Small intestine (tissue), 7 donors: ENCODE measurements at regions not wholly inside any gene's neighbourhood (a gene's known extent, or its start where the extent isn't known, plus 50 kb on each side); places are given as distances from the start of the nearest gene placed in this dataset.

Experiments
- DNase-seq, 2 donors: peaks; one replicate each; pipeline versions ENCODE4 v3.0.0 to v3.0.0-alpha.2; 2013
- FAIRE-seq: peaks from 2 replicates; lab custom pipeline; 2012; peaks lifted over from hg19 to GRCh38; lab: Jason Lieb, UNC
- H3K27ac ChIP-seq, 3 donors: one replicate each; pipeline ENCODE4 v1.5.1; 2013; ENCODE audit warnings: low read length in 2 of 3, mild to moderate bottlenecking in 2 of 3, control low read depth in 1 of 3, inconsistent platforms in 1 of 3, low read depth in 1 of 3, moderate library complexity in 1 of 3
- H3K27me3 ChIP-seq, 3 donors: one replicate each; pipeline ENCODE4 v1.6.1; 2013; ENCODE audit warnings: low read length in 3 of 3, inconsistent platforms in 1 of 3; ENCODE audit not compliant: control insufficient read depth in 3 of 3, insufficient read depth in 3 of 3
- H3K36me3 ChIP-seq, 3 donors: one replicate each; pipeline ENCODE4 v1.6.1; 2013; ENCODE audit warnings: low read length in 3 of 3, inconsistent platforms in 1 of 3, low read depth in 1 of 3, mild to moderate bottlenecking in 1 of 3, moderate library complexity in 1 of 3; ENCODE audit not compliant: control insufficient read depth in 3 of 3, insufficient read depth in 2 of 3
- H3K4me1 ChIP-seq, 3 donors: one replicate each; pipeline ENCODE4 v1.6.1; 2013; ENCODE audit warnings: low read length in 2 of 3, inconsistent platforms in 1 of 3, low read depth in 1 of 3, mild to moderate bottlenecking in 1 of 3, moderate library complexity in 1 of 3; ENCODE audit not compliant: control insufficient read depth in 3 of 3, insufficient read depth in 2 of 3
- H3K4me3 ChIP-seq, 3 donors: one replicate each; pipeline ENCODE4 v1.5.1; 2013; ENCODE audit warnings: low read length in 3 of 3, control low read depth in 1 of 3, inconsistent platforms in 1 of 3, low read depth in 1 of 3, mild to moderate bottlenecking in 1 of 3, moderate library complexity in 1 of 3
- H3K9me3 ChIP-seq, 2 donors: one replicate each; pipeline ENCODE4 v1.6.1; 2013; ENCODE audit warnings: low read depth in 1 of 2, low read length in 1 of 2; ENCODE audit not compliant: control insufficient read depth in 2 of 2, insufficient read depth in 1 of 2
- WGBS, 3 donors: extraction: QIAGEN DNeasy Blood & Tissue Kit; methylation state at CpG; one replicate each; pipeline ENCODE4 v1.1.7; 2013; 5-methylcytosine and 5-hydroxymethylcytosine counted together
- donor health status: healthy with polysubstance abuse.
- donor health status: control.
- donor health status: control.
- donor health status: Bipolar disorder and iron deficiency.
- donor health status: healthy.

GRCh38 chr10:129397198-129397974, 69.7 kb upstream of the MGMT start:
- H3K9me3 ChIP-seq, result no peaks in the 10 kb centered on the region
- no peaks in the 10 kb centered on the region for H3K4me1 ChIP-seq
- no peak for FAIRE-seq
- DNase-seq, result no peak
- H3K4me3 ChIP-seq, result no peak overlapping the region
- H3K27me3 ChIP-seq, result peaks cover 2 to 15% (median 4%) of the 10 kb centered on the region in 3 donors
- WGBS, 3 donors, result 65 to 71% (median 69%) methylated on average over 16 of the region's 16 CpGs
- no peaks in the 10 kb centered on the region for H3K36me3 ChIP-seq
- H3K27ac ChIP-seq, result no peak overlapping the region

DNA sequence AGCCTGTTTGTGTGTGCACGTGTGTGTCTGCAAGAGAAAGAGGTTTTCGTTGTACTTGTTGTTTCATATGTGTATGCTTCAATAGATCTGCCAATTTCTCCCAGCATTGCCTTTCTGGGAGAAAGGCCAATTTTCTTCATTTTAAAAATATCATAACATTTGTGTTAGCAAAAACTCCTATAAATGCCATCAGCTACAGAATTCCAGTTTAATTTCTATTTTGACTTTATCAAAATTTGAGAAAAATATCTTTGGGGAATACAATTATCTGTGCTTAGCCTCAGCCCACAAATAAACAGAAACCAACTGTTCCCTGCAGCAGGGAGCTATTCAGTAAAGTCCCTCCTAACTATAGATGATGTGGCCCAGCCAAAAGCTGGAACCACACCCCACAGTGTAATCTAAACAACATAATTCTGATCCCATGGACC, 68.3 kb upstream of the MGMT start:
- WGBS, 3 donors, result 44 to 68% (median 67%) methylated on average over 2 of the region's 2 CpGs
- DNase-seq (no peak), FAIRE-seq (no peak)
- H3K4me1 ChIP-seq, result no peaks in the 10 kb centered on the region
- H3K27ac ChIP-seq, result no peak overlapping the region
- no peak overlapping the region for H3K4me3 ChIP-seq
- H3K36me3 ChIP-seq, result no peaks in the 10 kb centered on the region
- H3K27me3 ChIP-seq, result peaks cover under 1 to 12% (median 4%) of the 10 kb centered on the region in 3 donors
- no peaks in the 10 kb centered on the region for H3K9me3 ChIP-seq

DNA sequence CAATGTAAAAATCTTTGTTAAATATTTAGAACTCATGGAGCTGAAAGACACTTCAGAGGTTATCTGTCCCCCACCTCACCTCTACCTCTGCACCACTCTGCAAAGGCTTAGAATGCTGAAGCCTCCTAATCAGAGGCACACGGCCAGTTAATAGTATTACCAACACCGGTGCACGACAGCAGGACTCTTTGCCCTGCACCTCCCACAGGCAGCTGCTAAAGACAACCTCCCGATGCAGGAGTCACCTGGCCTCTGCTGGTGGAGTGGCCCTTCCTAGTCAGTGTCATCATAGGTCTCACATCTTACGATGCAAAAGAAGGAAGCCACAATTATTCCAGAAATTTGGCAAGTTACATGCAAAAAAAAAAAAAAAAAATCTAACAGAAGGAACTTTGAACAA, 66.6 kb upstream of the MGMT start:
- DNase-seq (no peak), FAIRE-seq (no peak)
- H3K27me3 ChIP-seq, result peaks cover 0 to 5% (median 0%) of the 10 kb centered on the region in 3 donors
- H3K4me1 ChIP-seq, result no peaks in the 10 kb centered on the region
- H3K9me3 ChIP-seq, result no peaks in the 10 kb centered on the region
- no peak overlapping the region for H3K27ac ChIP-seq
- 39 to 76% (median 58%) methylated on average over 5 of the region's 5 CpGs for WGBS, 3 donors
- no peak overlapping the region for H3K4me3 ChIP-seq
- H3K36me3 ChIP-seq, result no peaks in the 10 kb centered on the region

DNA sequence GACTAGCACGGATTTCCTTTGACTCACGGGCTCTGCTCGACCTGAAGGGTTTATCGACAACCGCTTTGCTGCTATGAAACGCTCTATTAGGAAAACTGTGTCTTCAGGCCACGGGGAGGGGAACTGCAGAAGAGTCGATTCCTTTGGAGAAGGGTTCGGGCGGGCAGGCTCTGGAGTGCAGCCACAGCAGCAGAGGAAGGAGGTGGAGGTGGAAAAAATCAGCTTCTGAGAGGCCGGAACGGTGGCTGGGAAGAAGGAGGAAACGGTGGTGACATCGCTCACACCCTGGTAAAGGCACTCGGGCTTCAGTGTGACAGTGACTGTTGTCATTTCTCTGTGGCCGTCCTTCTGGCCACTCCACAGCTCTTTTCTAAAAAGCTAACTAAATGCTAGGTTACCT, 64.6 kb upstream of the MGMT start:
- Histone ChIP-seq H3K27me3 (peaks cover 0 to 2% (median 0%) of the 10 kb centered on the region in 3 donors), H3K4me3 (no peak overlapping the region), H3K9me3 (no peaks in the 10 kb centered on the region), H3K27ac (no peak overlapping the region), H3K4me1 (no peaks in the 10 kb centered on the region), H3K36me3 (no peaks in the 10 kb centered on the region)
- no peak for FAIRE-seq
- WGBS, 3 donors, result 86 to 88% (median 87%) methylated on average over 16 of the region's 16 CpGs
- no peak for DNase-seq

DNA sequence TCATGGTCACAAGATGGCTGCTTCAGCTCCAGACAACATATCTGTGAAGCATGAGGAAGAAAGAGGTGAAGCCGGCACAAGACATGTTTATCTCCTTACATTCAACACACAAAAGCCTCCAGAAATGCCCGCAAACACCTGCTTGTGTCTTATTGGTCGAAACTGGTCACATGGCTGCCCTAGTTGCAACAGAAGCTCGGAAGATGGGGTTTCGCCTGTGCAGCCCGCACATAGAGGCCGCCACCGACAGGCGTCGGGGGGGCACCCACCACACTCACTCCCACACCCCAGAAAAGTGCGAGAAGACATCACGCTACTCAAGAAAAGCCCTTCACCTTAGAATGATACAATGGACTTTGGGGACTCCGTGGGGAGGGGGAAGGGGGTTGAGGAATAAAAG, 63.0 kb upstream of the MGMT start:
- H3K9me3 ChIP-seq, result no peaks in the 10 kb centered on the region
- FAIRE-seq (no peak), DNase-seq (no peak)
- WGBS, 3 donors, result 91 to 94% (median 94%) methylated on average over 13 of the region's 13 CpGs
- H3K36me3 ChIP-seq, result no peaks in the 10 kb centered on the region
- no peak overlapping the region for H3K4me3 ChIP-seq
- H3K27ac ChIP-seq, result no peak overlapping the region
- no peaks in the 10 kb centered on the region for H3K27me3 ChIP-seq
- no peaks in the 10 kb centered on the region for H3K4me1 ChIP-seq

- Histone ChIP-seq H3K27ac (no peak overlapping the region), H3K9me3 (no peaks in the 10 kb centered on the region), H3K36me3 (no peaks in the 10 kb centered on the region), H3K27me3 (no peaks in the 10 kb centered on the region), H3K4me1 (no peaks in the 10 kb centered on the region), H3K4me3 (no peak overlapping the region)
- FAIRE-seq (no peak), DNase-seq (no peak)
- WGBS, 3 donors, result 87 to 96% (median 94%) methylated on average over 3 of the region's 3 CpGs
Measured at GRCh38 chr10:129405389-129405788, 61.7 kb upstream of the MGMT start.

DNA sequence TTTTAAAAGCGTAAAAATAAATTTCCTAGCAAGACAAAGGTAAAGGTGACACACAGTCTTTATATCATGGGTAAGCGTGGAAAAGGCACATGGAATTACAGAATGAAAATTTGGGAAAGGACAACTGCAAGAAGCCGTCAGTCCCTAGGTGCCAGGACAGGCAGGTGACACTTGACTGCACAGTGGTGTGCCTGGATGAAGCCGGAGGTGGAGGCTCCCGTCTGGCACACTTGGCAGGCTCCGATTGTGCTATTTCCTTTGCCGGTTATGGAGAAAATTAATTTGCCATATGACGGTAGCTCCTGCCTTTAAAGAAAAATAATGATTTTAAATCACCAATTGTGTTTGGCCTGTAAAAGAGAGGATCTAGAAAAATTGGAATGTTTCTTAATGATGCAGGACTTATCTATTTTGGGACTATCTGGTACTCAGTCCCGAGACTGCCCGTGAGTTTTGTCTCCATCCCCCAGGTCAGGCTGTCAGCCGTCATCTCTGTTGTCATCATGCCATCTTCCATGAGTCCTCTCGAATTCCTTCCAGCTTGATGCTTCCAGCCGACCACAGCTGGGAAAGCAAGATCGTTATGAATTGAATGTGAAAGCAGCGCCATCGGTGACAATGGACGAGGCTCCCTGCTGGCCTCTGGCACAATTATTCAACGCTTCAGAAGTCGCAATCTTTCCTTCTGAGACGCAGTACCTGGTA, 56.2 kb upstream of the MGMT start:
- no peaks in the 10 kb centered on the region for H3K36me3 ChIP-seq
- FAIRE-seq (no peak), DNase-seq (no peak)

GRCh38 chr10:129411393-129411705, 55.7 kb upstream of the MGMT start:
- whole genome bisulfite sequencing, 3 donors, result 90 to 94% (median 91%) methylated on average over 8 of the region's 8 CpGs

More for the DNA sequence above, 56.2 kb upstream of the MGMT start:
- 73 to 75% (median 74%) methylated on average over 20 of the region's 20 CpGs for WGBS, 3 donors
- Histone ChIP-seq H3K27ac (no peak overlapping the region), H3K9me3 (no peaks in the 10 kb centered on the region), H3K27me3 (no peaks in the 10 kb centered on the region), H3K4me3 (no peak overlapping the region), H3K4me1 (no peaks in the 10 kb centered on the region)

More at GRCh38 chr10:129411393-129411705, 55.7 kb upstream of the MGMT start:
- FAIRE-seq (no peak), DNase-seq (no peak)
- no peaks in the 10 kb centered on the region for H3K36me3 ChIP-seq
- H3K4me3 ChIP-seq, result no peak overlapping the region
- H3K4me1 ChIP-seq, result no peaks in the 10 kb centered on the region
- no peak overlapping the region for H3K27ac ChIP-seq
- H3K27me3 ChIP-seq, result no peaks in the 10 kb centered on the region
- no peaks in the 10 kb centered on the region for H3K9me3 ChIP-seq
